HG02870 (cell line): ENCODE measurements at regions not wholly inside any gene's neighbourhood (a gene's known extent, or its start where the extent isn't known, plus 50 kb on each side); places are given as distances from the start of the nearest gene placed in this dataset.
"Not testable (repeated sequence)": the region's sequence is repeated elsewhere in the genome, so short reads cannot be mapped to it uniquely, and the experiment has no call there.

Source experiments
- ATAC-seq: cut with Tn5 transposase; IDR thresholded peaks from one replicate; pipeline ENCODE4 v1.9.1; 2021; ENCODE audit warnings: mild to moderate bottlenecking, moderate library complexity; ENCODE audit not compliant: unreplicated experiment

- no peak for ATAC-seq
Observed at GRCh38 chr6:6969761-6970223, 138.0 kb upstream of the RREB1 start.

DNA sequence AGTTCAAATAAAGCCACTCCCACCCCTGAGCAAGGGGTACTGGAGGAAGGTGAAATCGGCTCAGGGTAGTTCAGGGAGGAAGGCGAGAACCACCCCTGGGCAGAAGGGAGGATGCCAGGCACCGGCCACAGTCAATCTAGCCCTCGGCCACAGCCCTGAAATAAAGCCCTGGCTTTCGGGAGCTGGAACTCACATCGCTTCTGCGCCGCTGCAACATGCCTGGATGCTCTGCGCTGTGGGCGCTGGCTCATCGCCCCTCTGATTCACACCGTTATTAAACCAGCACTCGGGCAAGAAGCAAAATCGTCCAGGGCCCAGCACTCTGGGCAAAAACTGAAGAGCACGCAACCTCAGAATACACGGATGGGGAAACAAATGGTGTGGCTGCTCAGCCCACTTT is 136.9 kb upstream of the RREB1 start:
- ATAC-seq, result no peak

DNA sequence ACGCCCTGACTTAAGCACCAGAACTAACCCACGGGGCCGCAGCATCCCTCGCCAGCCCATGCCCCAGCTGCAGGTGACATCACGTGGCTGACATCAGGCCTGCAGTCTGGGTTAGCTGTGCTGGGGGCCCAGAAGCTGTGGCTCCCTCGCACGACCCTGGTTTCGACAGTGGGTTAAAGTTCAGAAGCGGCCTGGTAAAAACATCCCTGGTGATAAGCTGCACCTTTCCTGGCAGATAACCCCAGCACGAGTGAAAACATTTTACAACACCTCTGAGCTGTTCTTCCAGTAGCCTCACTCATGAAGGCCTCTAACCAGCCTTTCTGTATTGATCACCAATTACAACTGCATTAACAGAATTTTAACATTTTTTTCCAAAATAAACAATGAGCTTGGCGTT is 136.4 kb upstream of the RREB1 start:
- ATAC-seq, result no peak

DNA sequence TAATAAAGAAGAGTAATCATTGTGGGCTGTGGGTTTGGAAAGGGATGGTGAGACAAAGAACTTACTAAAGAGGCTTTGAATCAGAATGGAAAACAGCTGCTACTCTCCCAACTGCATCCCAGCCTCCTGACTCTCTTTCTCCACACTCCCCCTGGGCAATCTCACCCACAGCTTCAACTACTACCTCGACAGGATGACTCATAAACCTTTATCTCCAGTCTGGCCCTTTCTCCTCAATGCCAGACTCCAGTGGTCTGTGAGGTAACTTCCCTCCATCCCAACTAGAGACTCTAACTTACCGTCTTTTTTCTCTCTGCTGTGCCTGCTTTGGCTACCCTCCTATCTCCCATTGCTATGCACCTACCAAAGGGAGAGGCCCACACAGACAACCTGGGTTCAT is 135.3 kb upstream of the RREB1 start:
- ATAC-seq, result no peak

- ATAC-seq, result no peak
Observed at GRCh38 chr6:6973721-6974120, 134.0 kb upstream of the RREB1 start.

- ATAC-seq, result no peak
Observed at GRCh38 chr6:6975459-6976111, 132.2 kb upstream of the RREB1 start.

DNA sequence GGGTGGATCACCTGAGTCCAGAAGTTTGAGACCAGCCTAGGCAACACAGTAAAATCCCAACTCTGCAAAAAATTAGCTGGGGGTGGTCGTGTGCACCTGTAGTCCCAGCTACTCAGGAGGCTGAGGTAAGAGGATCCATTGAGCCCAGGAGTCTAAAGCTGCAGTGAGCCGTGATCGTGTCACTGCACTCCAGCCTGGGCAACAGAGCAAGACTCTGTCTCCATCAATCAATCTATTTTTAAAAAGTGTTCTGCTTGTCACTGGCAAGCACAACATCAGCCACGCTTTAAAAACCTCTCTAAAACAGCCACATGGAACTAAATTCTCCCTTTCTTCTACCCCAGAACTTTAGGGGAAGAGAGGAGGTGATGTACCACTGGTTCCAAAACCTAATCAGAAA is 131.6 kb upstream of the RREB1 start:
- ATAC-seq, result no peak

GRCh38 chr6:6978731-6979130 is 129.0 kb upstream of the RREB1 start:
- ATAC-seq, result no peak

DNA sequence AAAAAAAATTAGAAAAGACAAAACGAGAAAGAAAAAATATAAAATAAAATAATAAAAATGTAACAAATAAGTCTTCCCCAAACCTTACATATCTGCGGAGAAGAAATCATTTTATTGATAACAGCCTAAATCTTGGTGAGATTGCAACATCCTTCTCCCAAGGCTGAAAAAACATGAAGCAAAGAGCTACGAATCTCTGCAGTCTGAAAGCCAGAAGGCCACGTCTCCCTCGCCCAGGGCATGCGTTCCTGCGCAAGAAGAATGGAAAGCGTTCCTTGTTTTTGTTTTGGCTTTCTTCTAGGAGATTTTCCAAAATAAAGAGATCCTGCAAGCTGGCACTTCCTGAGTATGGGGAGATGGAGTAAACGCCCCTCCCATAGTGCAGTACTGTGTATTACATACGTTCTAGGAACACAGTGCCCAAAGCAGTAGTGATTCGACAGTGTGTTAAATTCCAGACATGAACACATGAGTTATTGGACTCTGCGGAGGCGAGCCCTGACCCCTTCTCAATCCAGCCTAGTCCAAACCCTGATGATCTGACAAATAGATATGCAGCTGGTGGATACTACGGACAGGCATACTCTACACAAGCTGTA is 126.7 kb upstream of the RREB1 start:
- no peak for ATAC-seq

DNA sequence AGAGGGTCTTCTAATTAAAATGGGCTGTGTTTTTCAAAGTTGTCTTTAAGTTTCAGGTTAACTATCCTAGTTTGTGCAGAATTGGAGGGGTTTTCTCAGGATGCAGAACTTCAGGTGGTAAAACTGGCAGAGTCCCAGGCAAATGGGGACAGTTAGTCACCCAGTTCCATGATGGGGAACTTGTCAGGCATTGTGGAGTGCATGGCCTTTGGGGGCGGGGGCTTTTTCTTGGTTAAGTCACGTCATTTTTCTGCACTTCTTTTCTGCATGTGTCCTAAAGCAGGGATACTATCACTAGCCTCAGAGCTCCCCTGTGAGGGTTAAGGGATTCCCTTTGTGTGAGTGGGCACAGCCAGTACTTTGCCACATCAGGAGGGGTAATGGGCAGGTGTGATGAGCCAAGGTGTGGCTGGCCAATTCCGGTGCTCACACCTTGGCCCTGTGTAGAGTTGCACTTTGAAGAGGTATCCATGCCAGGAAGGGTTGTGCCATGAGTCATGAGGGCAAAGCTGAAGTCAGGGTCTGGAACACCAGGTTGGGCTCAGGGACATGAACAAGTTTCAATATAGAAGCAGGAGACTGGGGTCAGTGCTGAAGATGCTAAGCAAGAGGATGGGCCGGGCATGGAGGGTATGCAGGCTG is 126.0 kb upstream of the RREB1 start:
- no peak for ATAC-seq

DNA sequence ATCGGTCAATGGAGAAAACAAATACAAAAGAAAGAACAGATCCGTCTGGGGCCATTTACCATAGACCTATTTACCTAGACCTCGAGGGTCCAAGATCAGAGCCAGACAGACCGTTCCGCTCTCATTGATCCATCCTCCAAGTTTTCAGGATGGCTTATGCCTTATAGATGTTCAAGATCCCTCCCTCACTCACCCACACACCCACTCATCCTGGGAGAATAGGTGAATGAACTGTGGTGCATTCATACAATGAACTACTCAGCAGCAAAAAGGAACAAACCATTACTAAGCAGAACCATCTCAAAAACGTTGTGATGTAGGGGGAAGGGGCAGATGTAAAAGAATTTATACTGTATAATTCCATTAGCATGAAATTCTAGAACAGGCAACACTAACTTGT is 125.1 kb upstream of the RREB1 start:
- no peak for ATAC-seq

DNA sequence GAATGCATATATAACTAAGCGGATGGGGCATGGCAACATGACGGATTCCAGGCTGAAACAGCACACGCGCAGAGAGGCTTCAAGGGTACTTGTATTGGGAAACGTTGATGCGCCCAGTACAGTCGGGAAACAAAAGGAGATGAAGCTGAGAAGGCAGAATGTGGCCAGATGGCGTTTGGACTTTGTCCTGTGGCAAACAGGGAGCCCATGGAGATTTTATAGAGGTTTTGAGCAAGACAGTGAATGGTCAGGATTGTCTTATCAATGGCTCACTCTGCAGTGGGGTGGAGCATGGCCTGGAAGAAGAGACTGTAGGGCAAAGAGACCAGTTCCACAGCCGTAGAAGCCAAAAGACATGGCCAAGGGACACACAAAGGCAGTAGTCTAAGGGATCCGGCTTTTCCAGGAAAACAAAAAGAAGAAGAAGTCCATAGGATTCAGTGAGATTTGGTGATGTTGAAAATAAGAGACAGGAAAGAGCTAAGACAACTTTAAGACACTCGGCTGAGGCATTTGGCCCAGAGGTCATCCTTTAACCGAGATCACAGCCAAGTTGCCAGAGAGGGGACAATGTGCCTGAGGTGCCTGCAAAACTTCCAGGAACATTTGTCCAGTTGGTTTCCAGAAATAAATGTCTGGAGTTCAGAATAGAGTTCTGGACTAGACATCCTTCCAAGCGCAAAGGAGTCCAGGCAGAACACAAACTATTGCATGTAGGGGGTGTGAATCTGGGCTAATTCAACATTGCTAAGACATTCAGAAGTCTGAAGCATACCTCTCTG is 123.0 kb upstream of the RREB1 start:
- ATAC-seq, result no peak

DNA sequence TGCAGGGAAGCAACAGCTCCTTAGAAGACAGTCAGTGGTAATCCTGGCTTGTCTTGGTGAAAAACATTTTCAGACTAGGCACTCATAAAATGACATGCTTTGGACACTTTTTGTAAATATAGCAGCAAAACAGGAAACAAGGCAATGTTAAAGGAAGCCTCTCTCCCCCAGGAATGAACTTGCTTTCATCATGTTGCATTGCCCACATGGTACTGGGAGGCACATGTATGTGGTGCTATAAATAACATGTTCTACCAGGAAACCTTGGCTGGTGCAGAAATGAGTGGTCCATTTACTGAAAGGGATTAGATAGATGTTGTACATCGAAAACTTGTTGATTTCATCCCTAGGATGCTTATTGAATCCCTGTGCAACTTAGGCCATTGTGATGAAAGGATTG is 121.4 kb upstream of the RREB1 start:
- ATAC-seq, result no peak

GRCh38 chr6:6987749-6988148 is 120.0 kb upstream of the RREB1 start:
- no peak for ATAC-seq

GRCh38 chr6:6990059-6990458 is 117.7 kb upstream of the RREB1 start:
- not testable (repeated sequence) for ATAC-seq

- no peak for ATAC-seq
Observed at GRCh38 chr6:6993503-6994237, 114.1 kb upstream of the RREB1 start.

DNA sequence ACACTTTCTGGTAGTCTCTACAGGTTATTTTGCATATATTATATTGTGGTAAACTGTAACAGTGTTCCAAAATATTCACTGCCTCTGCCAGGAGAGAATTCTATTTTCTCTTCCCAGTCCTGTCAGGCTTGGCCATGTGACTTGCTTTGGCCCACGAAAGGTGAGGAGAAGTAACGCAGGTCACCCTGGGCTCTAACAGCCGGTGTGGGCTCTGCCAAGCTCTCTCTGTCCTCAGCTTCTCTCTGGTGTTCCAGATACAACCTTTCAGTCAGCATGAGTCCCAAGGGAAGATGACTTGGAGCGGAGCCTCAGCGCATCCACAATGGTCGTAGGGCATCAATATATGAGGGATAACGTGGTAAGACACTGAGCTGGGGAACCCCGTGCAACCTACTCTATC is 113.0 kb upstream of the RREB1 start:
- no peak for ATAC-seq

DNA sequence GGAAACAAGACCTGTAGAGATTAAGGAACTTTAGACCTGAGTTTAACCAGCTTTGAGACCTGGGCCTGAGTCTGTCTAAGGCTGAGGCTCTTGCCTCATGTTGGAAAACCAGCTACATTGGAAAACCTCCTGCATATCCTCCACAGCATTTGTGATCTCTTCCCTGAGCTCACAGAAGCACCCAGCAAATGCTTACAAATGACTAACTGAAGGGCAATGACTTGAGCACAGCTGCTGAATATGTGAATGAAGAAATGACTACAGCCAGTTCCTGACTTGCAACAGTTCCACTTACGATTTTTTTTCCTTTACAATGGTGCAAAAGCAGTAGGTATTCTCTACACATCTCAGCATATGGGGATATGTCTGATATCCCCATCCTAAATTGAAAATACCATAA is 112.4 kb upstream of the RREB1 start:
- ATAC-seq, result no peak

DNA sequence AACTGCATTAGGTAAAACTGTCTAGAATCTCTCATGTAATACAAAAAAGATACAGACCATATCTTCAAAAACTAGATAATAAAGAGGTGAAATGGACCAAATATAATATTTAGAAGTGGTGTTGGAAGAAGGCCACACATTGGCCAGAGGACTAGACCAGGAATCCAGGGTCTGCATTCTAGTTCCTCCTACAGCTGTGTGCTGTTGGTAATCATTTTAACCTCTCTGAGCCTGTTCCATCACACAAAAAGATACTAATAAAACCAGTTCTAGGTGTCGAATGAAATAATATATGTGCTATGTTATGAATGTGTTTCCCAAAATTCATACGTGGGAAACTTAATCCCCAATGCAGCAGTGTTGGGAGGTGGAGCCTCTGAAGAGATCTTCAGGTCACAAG is 111.6 kb upstream of the RREB1 start:
- ATAC-seq, result no peak

GRCh38 chr6:6997263-6998193 is 110.2 kb upstream of the RREB1 start:
- no peak for ATAC-seq
